ENCODE measurements at regions not wholly inside any gene's neighbourhood (a gene's known extent, or its start where the extent isn't known, plus 50 kb on each side); places are given as distances from the start of the nearest gene placed in this dataset.

GRCh38 chr2:240227538-240228428 lies 87.3 kb upstream of the OTOS start:
- Mint-ChIP-seq H3K4me1 (ENCODE audit: low read depth) (peaks cover under 1% of the 10 kb centered on the region), H3K27me3 (peaks cover 19% of the 10 kb centered on the region), H3K36me3 (ENCODE audit: low read depth) (peaks cover 2% of the 10 kb centered on the region), H3K27ac (no peak overlapping the region), H3K9me3 (peaks cover 8% of the 10 kb centered on the region), H3K4me3 (no peak overlapping the region)
- ChIA-PET CTCF (interaction anchor here (0.9 to 1.0 kb wide), 2 partner anchors 17 to 76 kb away, joined by 3 read pairs; no protein-coding TSS in a partner anchor), POLR2A (no interaction called here)
- TF ChIP-seq CTCF (IDR thresholded peaks at IDR 0.05), result no peak
- intact Hi-C loops (cut with micrococcal nuclease), result no loop called here
- ATAC-seq (no peak), DNase-seq (no peak)

- Mint-ChIP-seq H3K4me3 (no peak overlapping the region), H3K9me3 (peaks cover 8% of the 10 kb centered on the region), H3K27ac (no peak overlapping the region), H3K4me1 (ENCODE audit: low read depth) (peaks cover 3% of the 10 kb centered on the region), H3K36me3 (ENCODE audit: low read depth) (peaks cover 2% of the 10 kb centered on the region), H3K27me3 (peaks cover 18% of the 10 kb centered on the region)
- CTCF ChIA-PET, result no interaction called here
- POLR2A ChIA-PET, result no interaction called here
- DNase-seq (no peak), ATAC-seq (no peak)
- intact Hi-C loops (cut with micrococcal nuclease), result no loop called here
- no peak for TF ChIP-seq CTCF (IDR thresholded peaks at IDR 0.05)
Measured at GRCh38 chr2:240229005-240229404, 88.5 kb upstream of the OTOS start.

GRCh38 chr2:240229603-240230235 lies 89.3 kb upstream of the OTOS start:
- ChIA-PET CTCF (no interaction called here), POLR2A (no interaction called here)
- Mint-ChIP-seq H3K27ac (no peak overlapping the region), H3K27me3 (peaks cover 14% of the 10 kb centered on the region), H3K9me3 (peaks cover 8% of the 10 kb centered on the region), H3K4me1 (ENCODE audit: low read depth) (peaks cover 3% of the 10 kb centered on the region), H3K36me3 (ENCODE audit: low read depth) (peaks cover 2% of the 10 kb centered on the region), H3K4me3 (no peak overlapping the region)
- TF ChIP-seq CTCF (IDR thresholded peaks at IDR 0.05), result no peak
- no peak for ATAC-seq
- DNase-seq, result no peak
- intact Hi-C loops (cut with micrococcal nuclease), result no loop called here

DNA sequence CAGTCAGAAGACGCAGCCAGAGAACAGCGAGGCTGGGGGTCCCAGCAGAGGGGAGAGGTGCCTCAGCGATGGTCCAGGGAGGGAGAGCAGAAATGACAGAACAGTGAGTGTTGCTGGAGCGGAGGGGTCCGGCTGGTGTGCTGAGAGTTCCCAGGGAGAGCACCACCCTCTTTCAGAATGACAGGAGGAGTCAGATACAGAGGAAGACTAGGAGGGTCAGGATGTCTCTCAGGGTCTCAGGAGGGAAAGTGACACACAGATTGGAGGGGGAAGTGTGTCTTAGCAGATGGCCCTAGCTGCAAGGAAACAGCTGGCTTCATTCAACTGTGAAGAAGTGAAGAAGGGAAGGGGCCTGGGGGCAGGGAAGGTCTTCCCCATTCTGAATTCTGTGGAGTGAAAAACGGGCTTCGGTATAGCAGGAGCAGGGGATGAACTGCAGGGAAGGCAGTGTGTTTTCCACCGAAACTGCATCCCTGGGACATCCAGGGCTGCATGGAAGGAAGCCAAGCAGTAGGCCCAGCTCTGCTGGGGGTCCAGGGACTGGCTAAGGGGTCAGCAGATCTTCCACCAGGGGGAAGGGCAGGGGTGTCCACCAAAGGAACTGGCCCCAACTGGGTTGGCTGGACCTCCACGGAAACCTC lies 90.0 kb upstream of the OTOS start:
- peaks cover 13% of the 10 kb centered on the region for H3K27me3 Mint-ChIP-seq
- DNase-seq (no peak), ATAC-seq (no peak)
- no peak for TF ChIP-seq CTCF (IDR thresholded peaks at IDR 0.05)
- CTCF ChIA-PET, result no interaction called here
- H3K27ac Mint-ChIP-seq, result no peak overlapping the region
- H3K36me3 Mint-ChIP-seq (ENCODE audit: low read depth), result peaks cover 2% of the 10 kb centered on the region
- peaks cover 3% of the 10 kb centered on the region for H3K4me1 Mint-ChIP-seq (ENCODE audit: low read depth)
- H3K4me3 Mint-ChIP-seq, result no peak overlapping the region
- H3K9me3 Mint-ChIP-seq, result peaks cover 8% of the 10 kb centered on the region
- POLR2A ChIA-PET, result no interaction called here
- intact Hi-C loops (cut with micrococcal nuclease), result no loop called here

All from activated CD8-positive, alpha-beta T cell treated with anti-CD3 and anti-CD28 coated beads for 36 hours (primary cell).